IMR-90 (cell line): ENCODE measurements at regions not wholly inside any gene's neighbourhood (a gene's known extent, or its start where the extent isn't known, plus 50 kb on each side); places are given as distances from the start of the nearest gene placed in this dataset.

Experiments used
- ATAC-seq: fragments of 200-7000 bp; cut with Tn5 transposase; 2 replicates; pipeline ENCODE4 v1.9.1; 2020; ENCODE audit warnings: low read depth, mild to moderate bottlenecking, moderate library complexity
- BruUV-seq: library from RNA; stranded (reverse); fragments of 400-500 nt; replicated peaks from 2 replicates; lab custom pipeline; 2021; lab: Mats Ljungman, UMichigan
- CTCF ChIA-PET: fragments of 300-600 bp; formaldehyde crosslinking; extraction: SDS; loops from one replicate; lab custom pipeline; 2021; ENCODE audit warnings: antibody characterized with exemption; lab: Yijun Ruan, JAX
- POLR2A ChIA-PET: fragments of 300-600 bp; sonication (Branson Sonifier 250); formaldehyde crosslinking; loops from one replicate; lab custom pipeline; 2022; ENCODE audit warnings: antibody characterized with exemption; ENCODE audit not compliant: unreplicated experiment; lab: Charles Lee
- DNase-seq: peaks from one replicate; pipeline ENCODE4 v3.0.0; 2013
- H2AFZ ChIP-seq: replicated peaks from 2 replicates; pipeline ENCODE3; 2013; ENCODE audit warnings: low read length, mild to moderate bottlenecking; ENCODE audit not compliant: poor library complexity
- H2AK5ac ChIP-seq: 2 replicates; pipeline ENCODE4 v1.6.1; 2013; ENCODE audit warnings: low read depth, low read length, inconsistent platforms
- H2AK9ac ChIP-seq: replicated peaks from 2 replicates; pipeline ENCODE3; 2013; ENCODE audit warnings: mild to moderate bottlenecking, low read depth, low read length, moderate library complexity; ENCODE audit not compliant: poor library complexity
- H2BK120ac ChIP-seq: 2 replicates; pipeline ENCODE4 v1.6.1; 2013; ENCODE audit warnings: low read depth, low read length, inconsistent platforms
- H2BK15ac ChIP-seq: 3 replicates; pipeline ENCODE4 v1.6.1; 2013; ENCODE audit warnings: low read depth, low read length, inconsistent platforms
- H2BK20ac ChIP-seq: 2 replicates; pipeline ENCODE4 v1.6.1; 2013; ENCODE audit warnings: low read depth, mild to moderate bottlenecking, inconsistent platforms, low read length, moderate library complexity
- H2BK5ac ChIP-seq: 2 replicates; pipeline ENCODE4 v1.6.1; 2013; ENCODE audit warnings: mild to moderate bottlenecking, low read depth, low read length, inconsistent platforms; ENCODE audit not compliant: poor library complexity, severe bottlenecking
- H3K14ac ChIP-seq: replicated peaks from 2 replicates; pipeline ENCODE4 v1.6.1; 2013; ENCODE audit warnings: low read depth, low read length, inconsistent platforms
- H3K18ac ChIP-seq: 2 replicates; pipeline ENCODE4 v1.6.1; 2013; ENCODE audit warnings: low read depth, low read length, control low read depth
- H3K23ac ChIP-seq: 2 replicates; pipeline ENCODE4 v1.6.1; 2013; ENCODE audit warnings: low read depth, low read length, inconsistent platforms
- H3K27ac ChIP-seq: 2 replicates; pipeline ENCODE4 v1.5.1; 2013; ENCODE audit warnings: mild to moderate bottlenecking, control low read depth, low read length; ENCODE audit not compliant: insufficient read depth
- H3K27me3 ChIP-seq: 2 replicates; pipeline ENCODE4 v1.6.1; 2013; ENCODE audit warnings: low read length; ENCODE audit not compliant: control insufficient read depth, insufficient read depth
- H3K36me3 ChIP-seq: 2 replicates; pipeline ENCODE4 v1.6.1; 2013; ENCODE audit warnings: low read length, mixed read lengths; ENCODE audit not compliant: control insufficient read depth, insufficient read depth
- H3K4ac ChIP-seq: 2 replicates; pipeline ENCODE4 v1.6.1; 2013; ENCODE audit warnings: low read depth, low read length, inconsistent platforms
- H3K4me1 ChIP-seq: 2 replicates; pipeline ENCODE4 v1.6.1; 2013; ENCODE audit warnings: low read length, mixed read lengths; ENCODE audit not compliant: control insufficient read depth, insufficient read depth
- H3K4me2 ChIP-seq: 2 replicates; pipeline ENCODE4 v1.6.1; 2013; ENCODE audit warnings: low read depth, mild to moderate bottlenecking, control low read depth, low read length, moderate library complexity
- H3K4me3 ChIP-seq: 2 replicates; pipeline ENCODE4 v1.5.1; 2013; ENCODE audit warnings: low read depth, mild to moderate bottlenecking, control low read depth, low read length, moderate library complexity; ENCODE audit not compliant: insufficient read depth
- H3K56ac ChIP-seq: 2 replicates; pipeline ENCODE4 v1.6.1; 2013; ENCODE audit warnings: low read length, inconsistent platforms; ENCODE audit not compliant: insufficient read depth; ENCODE audit errors: extremely low read depth
- H3K79me1 ChIP-seq, 2 experiments: 2 replicates each; pipeline ENCODE4 v1.6.1; 2013; ENCODE audit warnings: low read length in 2 of 2, inconsistent platforms in 1 of 2, low read depth in 1 of 2
- H3K9ac ChIP-seq: 2 replicates; pipeline ENCODE4 v1.6.1; 2013; ENCODE audit warnings: low read depth, low read length, control low read depth
- H3K9me1 ChIP-seq: 2 replicates; pipeline ENCODE4 v1.6.1; 2013; ENCODE audit warnings: low read length, inconsistent platforms; ENCODE audit not compliant: insufficient read depth
- H3K9me3 ChIP-seq: 2 replicates; pipeline ENCODE4 v1.6.1; 2013; ENCODE audit warnings: low read length; ENCODE audit not compliant: control insufficient read depth, insufficient read depth
- H4K20me1 ChIP-seq: 2 replicates; pipeline ENCODE4 v1.6.1; 2013; ENCODE audit warnings: low read length, inconsistent platforms; ENCODE audit not compliant: insufficient read depth
- H4K5ac ChIP-seq: 2 replicates; pipeline ENCODE4 v1.6.1; 2013; ENCODE audit warnings: mild to moderate bottlenecking, low read depth, low read length, control low read depth
- H4K8ac ChIP-seq, 2 experiments: 2 replicates each; pipeline ENCODE4 v1.6.1; 2013; ENCODE audit warnings: low read depth in 2 of 2, low read length in 2 of 2, control low read depth in 1 of 2, inconsistent platforms in 1 of 2
- H4K91ac ChIP-seq: 2 replicates; pipeline ENCODE4 v1.6.1; 2013; ENCODE audit warnings: low read depth, low read length, inconsistent platforms; ENCODE audit not compliant: insufficient read depth
- CEBPB ChIP-seq: IDR thresholded peaks from 2 replicates; pipeline ENCODE4 v1.6.1; 2012; ENCODE audit warnings: low read depth, low read length, improper control_type of control experiment
- ELK1 ChIP-seq: fragments of 150-350 bp; IDR thresholded peaks from 2 replicates; pipeline ENCODE4 v1.6.1; 2016; ENCODE audit warnings: low read depth, mild to moderate bottlenecking, low read length, moderate library complexity, borderline replicate concordance
- MXI1 ChIP-seq: IDR thresholded peaks from 2 replicates; pipeline ENCODE4 v1.6.1; 2012; ENCODE audit warnings: low read depth, mild to moderate bottlenecking, low read length, moderate library complexity, borderline replicate concordance
- NFE2L2 ChIP-seq: fragments of 150-350 bp; IDR thresholded peaks from 2 replicates; pipeline ENCODE4 v1.6.1; 2016; ENCODE audit warnings: low read depth, mild to moderate bottlenecking, low read length
- RCOR1 ChIP-seq: IDR thresholded peaks from 2 replicates; pipeline ENCODE4 v1.6.1; 2012; ENCODE audit warnings: mild to moderate bottlenecking, low read length, improper control_type of control experiment; ENCODE audit not compliant: insufficient replicate concordance
- RFX5 ChIP-seq: IDR thresholded peaks from 2 replicates; pipeline ENCODE4 v1.8.0; 2012; ENCODE audit warnings: low read depth, mild to moderate bottlenecking, low read length, moderate library complexity
- WGBS, 2 experiments: methylation state at CpG; one replicate each; pipeline versions ENCODE4 v1.1.5 to v1.1.7; 2013; ENCODE audit warnings: missing lambda C conversion rate in 2 of 2; ENCODE audit not compliant: insufficient read length in 1 of 2; ENCODE audit errors: extremely low coverage in 2 of 2; 5-methylcytosine and 5-hydroxymethylcytosine counted together
- dilution Hi-C: fragments of 300-500 bp; cut with HindIII; formaldehyde crosslinking; loops from one replicate; pipeline ENCODE4 v1.14.3; 2018; ENCODE audit warnings: low sequenced_read_pairs; ENCODE audit not compliant: unreplicated experiment
- in situ Hi-C: fragments of 300-500 bp; cut with MboI; formaldehyde crosslinking; loops from 3 replicates; pipeline ENCODE4 v1.14.3; 2019; ENCODE audit warnings: low sequenced_read_pairs, inconsistent platforms, mixed read lengths
- intact Hi-C: fragments of 100-400 bp; cut with micrococcal nuclease; formaldehyde crosslinking; loops from 2 replicates; pipeline ENCODE4 v1.10.0; 2022
- TF ChIP-seq, protein P1 (sequence below): conservative IDR thresholded peaks from 2 replicates; pipeline ENCODE4 v1.5.1; 2012; ENCODE audit warnings: mild to moderate bottlenecking, low read depth, low read length, improper control_type of control experiment
- TF ChIP-seq, protein P2 (sequence below): fragments of 150-350 bp; IDR thresholded peaks from 2 replicates; pipeline ENCODE4 v1.6.1; 2017; ENCODE audit warnings: mild to moderate bottlenecking, antibody characterized with exemption, low read length, low read depth

DNA sequence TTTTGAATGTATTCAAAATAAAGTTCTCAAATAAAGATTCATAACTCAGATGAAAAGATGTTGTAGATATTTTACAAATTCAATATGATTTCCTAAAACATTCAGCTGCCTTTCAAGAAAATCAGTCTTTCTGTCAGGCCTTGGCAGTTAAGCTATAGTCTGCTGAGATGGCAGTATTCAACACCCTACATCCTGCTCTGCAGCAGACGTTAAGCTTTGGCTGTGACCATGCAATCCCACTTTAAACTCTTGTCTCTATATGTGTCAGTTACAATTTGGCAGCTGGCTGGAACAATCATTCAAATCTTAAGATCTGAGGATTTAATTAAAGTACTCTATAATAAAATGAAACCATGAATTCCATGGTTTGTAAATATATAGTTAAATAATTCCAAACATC lies 567.3 kb upstream of the ZNF804A start:
- Histone ChIP-seq H3K4me1 (no peaks in the 10 kb centered on the region), H3K56ac (no peak overlapping the region), H3K79me1 (no peaks in the 10 kb centered on the region), H3K4ac (no peak overlapping the region), H4K8ac (no peak overlapping the region), H3K23ac (no peak overlapping the region), H2AK9ac (no peak overlapping the region), H2BK20ac (no peak overlapping the region), H3K18ac (no peak overlapping the region), H2BK120ac (no peak overlapping the region), H4K5ac (no peak overlapping the region), H3K4me3 (no peak overlapping the region), H2AK5ac (no peak overlapping the region), H3K9ac (no peak overlapping the region), H3K9me1 (no peaks in the 10 kb centered on the region), H4K91ac (no peak overlapping the region), H3K36me3 (no peaks in the 10 kb centered on the region), H3K4me2 (no peak overlapping the region), H2AFZ (no peak overlapping the region), H2BK5ac (no peak overlapping the region), H4K20me1 (no peaks in the 10 kb centered on the region), H3K27me3 (no peaks in the 10 kb centered on the region), H3K27ac (no peak overlapping the region), H2BK15ac (no peak overlapping the region), H3K14ac (no peak overlapping the region), H3K9me3 (no peaks in the 10 kb centered on the region)
- ChIA-PET CTCF (no interaction called here), POLR2A (no interaction called here)
- intact Hi-C loops (no loop called here), dilution Hi-C loops (no loop called here), in situ Hi-C loops (no loop called here)
- DNase-seq = no peak
- no peak for TF ChIP-seq MXI1
- TF ChIP-seq NFE2L2 = no peak
- no peak for TF ChIP-seq CEBPB
- no peak for TF ChIP-seq RCOR1
- TF ChIP-seq, protein P1, sequence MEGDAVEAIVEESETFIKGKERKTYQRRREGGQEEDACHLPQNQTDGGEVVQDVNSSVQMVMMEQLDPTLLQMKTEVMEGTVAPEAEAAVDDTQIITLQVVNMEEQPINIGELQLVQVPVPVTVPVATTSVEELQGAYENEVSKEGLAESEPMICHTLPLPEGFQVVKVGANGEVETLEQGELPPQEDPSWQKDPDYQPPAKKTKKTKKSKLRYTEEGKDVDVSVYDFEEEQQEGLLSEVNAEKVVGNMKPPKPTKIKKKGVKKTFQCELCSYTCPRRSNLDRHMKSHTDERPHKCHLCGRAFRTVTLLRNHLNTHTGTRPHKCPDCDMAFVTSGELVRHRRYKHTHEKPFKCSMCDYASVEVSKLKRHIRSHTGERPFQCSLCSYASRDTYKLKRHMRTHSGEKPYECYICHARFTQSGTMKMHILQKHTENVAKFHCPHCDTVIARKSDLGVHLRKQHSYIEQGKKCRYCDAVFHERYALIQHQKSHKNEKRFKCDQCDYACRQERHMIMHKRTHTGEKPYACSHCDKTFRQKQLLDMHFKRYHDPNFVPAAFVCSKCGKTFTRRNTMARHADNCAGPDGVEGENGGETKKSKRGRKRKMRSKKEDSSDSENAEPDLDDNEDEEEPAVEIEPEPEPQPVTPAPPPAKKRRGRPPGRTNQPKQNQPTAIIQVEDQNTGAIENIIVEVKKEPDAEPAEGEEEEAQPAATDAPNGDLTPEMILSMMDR = no peak
- TF ChIP-seq, protein P2, sequence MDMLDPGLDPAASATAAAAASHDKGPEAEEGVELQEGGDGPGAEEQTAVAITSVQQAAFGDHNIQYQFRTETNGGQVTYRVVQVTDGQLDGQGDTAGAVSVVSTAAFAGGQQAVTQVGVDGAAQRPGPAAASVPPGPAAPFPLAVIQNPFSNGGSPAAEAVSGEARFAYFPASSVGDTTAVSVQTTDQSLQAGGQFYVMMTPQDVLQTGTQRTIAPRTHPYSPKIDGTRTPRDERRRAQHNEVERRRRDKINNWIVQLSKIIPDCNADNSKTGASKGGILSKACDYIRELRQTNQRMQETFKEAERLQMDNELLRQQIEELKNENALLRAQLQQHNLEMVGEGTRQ = no peak
- no peak for TF ChIP-seq RFX5
- TF ChIP-seq ELK1 = no peak
- ATAC-seq = no peak
- BruUV-seq = no TSS peak
- WGBS, 2 experiments = no CpG with 5 or more reads among the region's 1 CpG
